Retinal pigment epithelial cell (primary cell): ENCODE measurements at regions not wholly inside any gene's neighbourhood (a gene's known extent, or its start where the extent isn't known, plus 50 kb on each side); places are given as distances from the start of the nearest gene placed in this dataset.
A peak's percentile ranks its signal among the peaks of the same experiment; 100 is the strongest.

Experiments
- DNase-seq: peaks from one replicate; pipeline ENCODE4 v3.0.0-alpha.2; 2010; ENCODE audit warnings: low read depth
- H3K4me3 ChIP-seq: 2 replicates; pipeline ENCODE4 v1.5.1; 2011; ENCODE audit warnings: mild to moderate bottlenecking, low read length, control low read depth, moderate library complexity
- TF ChIP-seq, protein P1 (sequence below): conservative IDR thresholded peaks from 2 replicates; pipeline ENCODE4 v1.5.1; 2011; ENCODE audit warnings: low read depth, low read length, control low read depth, inconsistent platforms

DNA sequence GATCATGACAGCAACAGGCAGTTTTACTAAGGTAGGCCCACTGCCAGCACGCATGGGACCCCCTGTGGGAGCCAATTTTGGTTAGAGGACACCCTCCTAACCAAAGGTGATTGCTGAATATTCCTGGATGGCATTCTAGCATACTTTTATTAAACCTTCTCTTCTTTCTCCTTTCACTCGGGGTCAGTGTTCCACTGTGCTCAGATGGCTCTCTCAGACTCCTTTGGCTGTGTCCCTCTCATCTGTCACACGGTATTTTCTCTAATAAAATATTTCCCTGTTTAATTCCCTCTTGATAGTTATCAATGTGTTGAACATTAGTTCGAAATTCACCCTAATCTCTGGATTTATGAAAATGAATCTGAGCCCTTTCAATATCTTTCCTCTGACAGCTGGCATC, 1315.3 kb downstream of the FSTL5 start:
- H3K4me3 ChIP-seq = no peak overlapping the region
- TF ChIP-seq, protein P1, sequence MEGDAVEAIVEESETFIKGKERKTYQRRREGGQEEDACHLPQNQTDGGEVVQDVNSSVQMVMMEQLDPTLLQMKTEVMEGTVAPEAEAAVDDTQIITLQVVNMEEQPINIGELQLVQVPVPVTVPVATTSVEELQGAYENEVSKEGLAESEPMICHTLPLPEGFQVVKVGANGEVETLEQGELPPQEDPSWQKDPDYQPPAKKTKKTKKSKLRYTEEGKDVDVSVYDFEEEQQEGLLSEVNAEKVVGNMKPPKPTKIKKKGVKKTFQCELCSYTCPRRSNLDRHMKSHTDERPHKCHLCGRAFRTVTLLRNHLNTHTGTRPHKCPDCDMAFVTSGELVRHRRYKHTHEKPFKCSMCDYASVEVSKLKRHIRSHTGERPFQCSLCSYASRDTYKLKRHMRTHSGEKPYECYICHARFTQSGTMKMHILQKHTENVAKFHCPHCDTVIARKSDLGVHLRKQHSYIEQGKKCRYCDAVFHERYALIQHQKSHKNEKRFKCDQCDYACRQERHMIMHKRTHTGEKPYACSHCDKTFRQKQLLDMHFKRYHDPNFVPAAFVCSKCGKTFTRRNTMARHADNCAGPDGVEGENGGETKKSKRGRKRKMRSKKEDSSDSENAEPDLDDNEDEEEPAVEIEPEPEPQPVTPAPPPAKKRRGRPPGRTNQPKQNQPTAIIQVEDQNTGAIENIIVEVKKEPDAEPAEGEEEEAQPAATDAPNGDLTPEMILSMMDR = no peak
- no peak for DNase-seq

DNA sequence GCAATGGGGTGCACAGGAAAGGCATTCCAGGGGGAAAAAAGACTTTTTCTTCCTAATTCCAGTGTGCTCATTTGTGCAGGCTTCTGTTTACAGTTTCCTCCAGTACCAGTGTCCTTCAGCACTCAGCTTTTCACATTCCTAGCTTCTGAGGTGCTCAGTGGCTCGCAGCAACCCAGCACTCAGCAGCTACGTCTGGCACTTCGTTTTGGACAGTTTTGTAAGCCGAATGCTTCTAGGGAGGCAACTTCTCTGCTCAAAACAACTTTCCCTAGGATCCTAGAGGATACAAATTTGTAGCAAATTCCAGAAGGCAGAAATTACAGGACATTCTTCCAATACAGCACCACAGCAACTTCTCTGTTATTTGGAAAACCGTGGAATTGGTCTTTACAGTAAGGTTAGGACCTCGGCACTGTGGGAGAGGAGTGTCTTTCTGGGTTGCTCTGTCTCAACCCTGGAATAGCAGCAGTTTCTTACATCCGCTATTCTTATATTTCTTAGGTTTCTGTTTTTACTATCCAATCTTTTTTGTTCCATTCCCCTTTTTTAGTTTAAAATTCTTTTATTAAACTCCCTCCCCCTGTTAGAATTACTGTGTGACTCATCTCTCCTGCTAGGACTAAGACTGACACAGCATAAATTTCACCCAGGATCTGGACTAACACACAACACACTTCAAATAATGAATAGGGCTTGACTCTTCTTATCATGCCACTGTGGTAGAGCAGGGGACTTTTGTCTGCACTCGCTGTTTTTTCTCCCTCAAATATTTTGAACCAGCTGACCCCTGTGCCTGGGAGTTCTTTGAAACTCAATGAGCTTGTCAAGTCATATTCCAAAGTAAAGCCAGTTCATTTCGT, 1314.7 kb downstream of the FSTL5 start:
- TF ChIP-seq, protein P1 = no peak
- DNase-seq = peak; percentile 35
- H3K4me3 ChIP-seq = peak overlapping the region; percentile 26

DNA sequence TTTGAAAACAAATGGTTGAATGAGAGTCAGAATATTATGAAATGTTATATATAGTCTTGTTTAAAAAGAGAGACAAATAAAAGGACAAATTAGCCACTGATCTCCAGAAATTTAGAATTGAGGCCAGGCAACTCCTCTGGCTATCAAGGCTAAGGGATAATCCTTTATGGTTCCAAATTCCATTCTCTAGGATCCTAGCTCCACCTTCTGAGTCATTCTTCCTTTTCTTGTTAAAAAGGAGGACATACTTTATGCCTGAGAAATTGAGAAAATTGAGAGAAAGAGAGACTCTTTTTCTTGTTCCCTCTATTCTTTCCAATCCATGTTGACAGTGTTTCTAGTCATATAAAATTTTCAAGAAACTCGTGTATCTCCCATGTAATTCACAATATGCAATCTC, 1299.5 kb downstream of the FSTL5 start:
- TF ChIP-seq, protein P1 = no peak
- DNase-seq = no peak
- H3K4me3 ChIP-seq = no peak overlapping the region

DNA sequence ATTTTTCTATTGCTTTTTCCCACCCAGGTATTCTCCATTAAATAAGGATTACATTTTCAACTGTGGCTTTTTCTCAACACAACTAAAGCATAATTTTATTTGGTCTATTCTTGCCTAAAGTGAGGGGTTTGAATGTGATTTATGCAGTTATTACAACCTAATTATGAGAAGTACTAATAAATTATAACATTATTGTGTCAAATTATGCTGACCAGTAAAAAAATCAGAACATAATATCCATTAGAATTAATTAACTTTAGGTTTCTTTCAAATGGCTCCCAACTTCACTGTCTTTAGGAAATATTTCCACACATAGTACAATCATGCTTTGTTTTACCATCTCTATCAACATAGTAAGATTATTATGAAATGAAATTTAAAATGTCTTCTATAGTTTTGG, 1293.9 kb downstream of the FSTL5 start:
- no peak overlapping the region for H3K4me3 ChIP-seq
- TF ChIP-seq, protein P1 = no peak
- no peak for DNase-seq

DNA sequence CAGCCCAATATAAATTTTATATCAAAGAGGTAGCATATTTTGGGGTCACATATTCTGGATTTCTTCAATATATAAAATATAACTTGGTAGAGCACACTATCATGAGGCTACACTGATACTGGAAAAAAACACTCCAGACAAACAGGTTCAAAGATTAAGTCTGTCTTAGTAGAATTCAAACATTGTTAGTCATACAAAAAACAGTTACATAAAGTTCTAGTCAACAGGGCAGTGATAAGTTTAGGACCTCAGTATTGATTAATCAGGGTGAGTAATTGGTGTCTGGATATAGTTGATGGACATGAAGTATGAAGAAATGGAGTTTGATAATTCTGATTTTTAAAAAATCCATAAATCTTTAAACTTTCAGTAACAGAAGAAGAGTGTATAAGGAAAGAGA, 1291.3 kb downstream of the FSTL5 start:
- no peak overlapping the region for H3K4me3 ChIP-seq
- DNase-seq = no peak
- TF ChIP-seq, protein P1 = no peak

DNA sequence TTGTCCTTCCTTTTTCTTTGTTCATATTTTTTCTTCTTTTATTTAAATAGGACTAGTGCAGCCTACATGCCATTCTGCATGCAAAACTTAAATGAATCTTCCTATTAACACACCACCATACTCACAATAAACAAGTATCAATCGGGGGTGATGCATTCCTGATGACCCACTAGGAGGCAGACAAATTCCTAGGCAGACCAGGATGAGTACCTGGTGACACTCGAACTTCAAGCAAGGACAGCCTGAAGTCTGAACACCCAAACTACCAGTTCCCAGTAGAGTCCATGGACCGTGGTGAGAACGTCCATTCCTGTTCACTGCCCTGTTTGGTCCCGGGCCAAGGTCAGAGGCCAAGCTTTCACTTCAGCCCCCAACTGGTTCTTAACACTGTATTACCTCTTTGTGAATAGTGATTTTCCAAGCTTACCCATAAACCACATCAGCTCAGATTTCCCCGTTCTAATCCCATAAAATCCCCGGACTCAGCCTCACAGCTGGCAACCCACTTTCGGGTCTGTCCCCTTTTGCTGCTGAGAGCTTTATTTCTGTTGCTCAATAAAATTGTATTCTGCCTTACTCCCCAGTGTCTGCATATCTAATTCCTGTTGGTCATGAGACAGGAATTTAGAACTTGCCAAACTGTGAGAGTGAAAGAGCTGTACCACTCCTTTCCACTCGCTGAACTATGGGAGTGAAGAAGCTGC, 1286.6 kb downstream of the FSTL5 start:
- DNase-seq = no peak
- TF ChIP-seq, protein P1 = no peak
- no peak overlapping the region for H3K4me3 ChIP-seq
